Smooth muscle cell (in vitro differentiated cells): ENCODE measurements at regions not wholly inside any gene's neighbourhood (a gene's known extent, or its start where the extent isn't known, plus 50 kb on each side); places are given as distances from the start of the nearest gene placed in this dataset.

Experiments used
- DNase-seq: peaks from one replicate; lab custom pipeline; 2025; ENCODE audit not compliant: unreplicated experiment; lab: John Stamatoyannopoulos, UW
- H2AFZ ChIP-seq: fragments of 200-600 bp; sonication (generic); 2 replicates; pipeline ENCODE4 v1.6.0; 2016; ENCODE audit warnings: antibody characterized with exemption, low read depth, mild to moderate bottlenecking
- H3F3A ChIP-seq: fragments of 200-600 bp; sonication (generic); 2 replicates; pipeline ENCODE4 v1.6.0; 2017; ENCODE audit warnings: antibody characterized with exemption, low read depth
- H3K27ac ChIP-seq: fragments of 200-600 bp; sonication (generic); 2 replicates; pipeline ENCODE4 v1.5.1; 2016; ENCODE audit warnings: low read depth, mild to moderate bottlenecking
- H3K27me3 ChIP-seq: fragments of 200-600 bp; sonication (generic); 2 replicates; pipeline ENCODE4 v1.6.1; 2016; ENCODE audit warnings: low read depth, mild to moderate bottlenecking
- H3K36me3 ChIP-seq: fragments of 200-600 bp; sonication (generic); 2 replicates; pipeline ENCODE4 v1.5.1; 2016; ENCODE audit warnings: low read depth
- H3K4me1 ChIP-seq: fragments of 200-600 bp; sonication (generic); 2 replicates; pipeline ENCODE4 v1.5.1; 2016; ENCODE audit warnings: low read depth
- H3K4me2 ChIP-seq: fragments of 200-600 bp; sonication (generic); 2 replicates; pipeline ENCODE4 v1.6.0; 2016; ENCODE audit warnings: mild to moderate bottlenecking
- H3K4me3 ChIP-seq: fragments of 200-600 bp; sonication (generic); 2 replicates; pipeline ENCODE4 v1.5.1; 2016; ENCODE audit warnings: mild to moderate bottlenecking
- H3K79me2 ChIP-seq: fragments of 200-600 bp; sonication (generic); 2 replicates; pipeline ENCODE4 v1.6.0; 2016; ENCODE audit warnings: low read depth, mild to moderate bottlenecking
- H3K9ac ChIP-seq: fragments of 200-600 bp; sonication (generic); 2 replicates; pipeline ENCODE4 v1.6.0; 2016; ENCODE audit warnings: low read depth
- H3K9me3 ChIP-seq: fragments of 200-600 bp; sonication (generic); replicated peaks from 2 replicates; pipeline ENCODE4 v1.5.1; 2016; ENCODE audit warnings: low read depth
- H4K20me1 ChIP-seq: fragments of 200-600 bp; sonication (generic); 2 replicates; pipeline ENCODE4 v1.6.0; 2016; ENCODE audit warnings: low read depth
- CTCF ChIP-seq: fragments of 200-600 bp; sonication (generic); IDR thresholded peaks from 2 replicates; pipeline ENCODE4 v1.5.1; 2017; ENCODE audit warnings: borderline replicate concordance, mild to moderate bottlenecking, antibody characterized with exemption; ENCODE audit not compliant: insufficient read depth, poor library complexity, severe bottlenecking
- WGBS: methylation state at CpG from one replicate; pipeline ENCODE4 v1.1.7; 2016; ENCODE audit warnings: low lambda C conversion rate; 5-methylcytosine and 5-hydroxymethylcytosine counted together

GRCh38 chr6:48983377-48983776 lies 479.7 kb downstream of the MMUT start:
- Histone ChIP-seq H3K4me1 (no peaks in the 10 kb centered on the region), H4K20me1 (no peaks in the 10 kb centered on the region), H3F3A (no peaks in the 10 kb centered on the region), H3K9me3 (no peaks in the 10 kb centered on the region), H3K27ac (no peak overlapping the region), H3K9ac (no peak overlapping the region), H3K36me3 (no peaks in the 10 kb centered on the region), H2AFZ (no peak overlapping the region), H3K4me2 (no peak overlapping the region), H3K27me3 (no peaks in the 10 kb centered on the region), H3K4me3 (no peak overlapping the region), H3K79me2 (no peaks in the 10 kb centered on the region)
- 93% methylated on average over 16 of the region's 17 CpGs for WGBS
- no peak for TF ChIP-seq CTCF
- DNase-seq: no peak

GRCh38 chr6:48979806-48980205 lies 483.2 kb downstream of the MMUT start:
- H3K4me3 ChIP-seq: no peak overlapping the region
- no peak for DNase-seq
- no peaks in the 10 kb centered on the region for H3F3A ChIP-seq
- H3K9ac ChIP-seq: no peak overlapping the region
- H2AFZ ChIP-seq: no peak overlapping the region
- no peaks in the 10 kb centered on the region for H3K27me3 ChIP-seq
- H3K36me3 ChIP-seq: no peaks in the 10 kb centered on the region
- H3K4me2 ChIP-seq: no peak overlapping the region
- no peaks in the 10 kb centered on the region for H3K79me2 ChIP-seq
- no peaks in the 10 kb centered on the region for H4K20me1 ChIP-seq
- H3K9me3 ChIP-seq: no peaks in the 10 kb centered on the region
- TF ChIP-seq CTCF: no peak
- no peaks in the 10 kb centered on the region for H3K4me1 ChIP-seq
- H3K27ac ChIP-seq: no peak overlapping the region
- WGBS: 92% methylated on average over 2 of the region's 2 CpGs

GRCh38 chr6:48979085-48979484 lies 484.0 kb downstream of the MMUT start:
- Histone ChIP-seq H4K20me1 (no peaks in the 10 kb centered on the region), H3K27me3 (no peaks in the 10 kb centered on the region), H3K36me3 (no peaks in the 10 kb centered on the region), H3K4me1 (no peaks in the 10 kb centered on the region), H3K27ac (no peak overlapping the region), H3K4me3 (no peak overlapping the region), H3K79me2 (no peaks in the 10 kb centered on the region), H3K9ac (no peak overlapping the region), H3K9me3 (no peaks in the 10 kb centered on the region), H2AFZ (no peak overlapping the region), H3K4me2 (no peak overlapping the region), H3F3A (no peaks in the 10 kb centered on the region)
- DNase-seq: no peak
- TF ChIP-seq CTCF: no peak
- 93% methylated on average over 8 of the region's 8 CpGs for WGBS

- 91% methylated on average over 3 of the region's 3 CpGs for WGBS
- H3K27me3 ChIP-seq: no peaks in the 10 kb centered on the region
Observed at GRCh38 chr6:48978016-48978415, 485.0 kb downstream of the MMUT start.

More at GRCh38 chr6:48978016-48978415, 485.0 kb downstream of the MMUT start:
- no peaks in the 10 kb centered on the region for H3F3A ChIP-seq
- H3K27ac ChIP-seq: no peak overlapping the region
- H3K36me3 ChIP-seq: no peaks in the 10 kb centered on the region
- no peaks in the 10 kb centered on the region for H3K79me2 ChIP-seq
- TF ChIP-seq CTCF: no peak
- no peak overlapping the region for H3K4me3 ChIP-seq
- no peaks in the 10 kb centered on the region for H4K20me1 ChIP-seq
- no peak overlapping the region for H3K9ac ChIP-seq
- H3K4me1 ChIP-seq: no peaks in the 10 kb centered on the region
- H3K4me2 ChIP-seq: no peak overlapping the region
- H3K9me3 ChIP-seq: no peaks in the 10 kb centered on the region
- no peak overlapping the region for H2AFZ ChIP-seq
- no peak for DNase-seq
